Thoracic aorta (tissue), 2 donors: ENCODE measurements at regions not wholly inside any gene's neighbourhood (a gene's known extent, or its start where the extent isn't known, plus 50 kb on each side); places are given as distances from the start of the nearest gene placed in this dataset.

Source experiments
- ATAC-seq: fragments of 150-250 bp; one replicate; pipeline ENCODE4 v1.8.0; 2017; ENCODE audit warnings: low read depth; ENCODE audit not compliant: insufficient number of reproducible peaks, low FRiP score
- DNase-seq: peaks from one replicate; pipeline ENCODE4 v3.0.0-alpha.2; 2020; ENCODE audit warnings: low spot score
- H3K27ac ChIP-seq, 2 donors: fragments of 200-600 bp; sonication (generic); 1 replicate in 1 of 2; 2 replicates in 1 of 2; pipeline ENCODE4 v1.5.1; 2016; ENCODE audit warnings: mild to moderate bottlenecking in 2 of 2, moderate library complexity in 2 of 2
- H3K27me3 ChIP-seq: fragments of 200-600 bp; sonication (generic); replicated peaks from 2 replicates; pipeline ENCODE4 v1.6.0; 2016; ENCODE audit warnings: mild to moderate bottlenecking; ENCODE audit not compliant: insufficient read depth
- H3K36me3 ChIP-seq: fragments of 200-600 bp; sonication (generic); one replicate; pipeline ENCODE4 v1.5.1; 2016
- H3K4me1 ChIP-seq, 2 donors: fragments of 200-600 bp; sonication (generic); 1 replicate in 1 of 2; 2 replicates in 1 of 2; pipeline versions ENCODE4 v1.5.1 to v1.6.0; 2016; ENCODE audit warnings: low read depth in 2 of 2, mild to moderate bottlenecking in 1 of 2; ENCODE audit not compliant: control insufficient read depth in 1 of 2
- H3K4me3 ChIP-seq: fragments of 200-600 bp; sonication (generic); 2 replicates; pipeline ENCODE4 v1.5.1; 2016; ENCODE audit warnings: mild to moderate bottlenecking
- H3K9me3 ChIP-seq: fragments of 200-600 bp; sonication (generic); 2 replicates; pipeline ENCODE4 v1.5.1; 2016
- CTCF ChIP-seq: fragments of 200-600 bp; sonication (generic); IDR thresholded peaks from one replicate; pipeline ENCODE4 v1.5.1; 2019; ENCODE audit warnings: antibody characterized with exemption

GRCh38 chr10:76740514-76740913, 897.1 kb downstream of the KCNMA1 start:
- DNase-seq (no peak), ATAC-seq (no peak)
- Histone ChIP-seq H3K4me3 (no peak overlapping the region), H3K4me1 (peaks cover 0 to 21% of the 10 kb centered on the region in 2 donors), H3K27ac (no peak overlapping the region), H3K27me3 (no peaks in the 10 kb centered on the region), H3K36me3 (no peaks in the 10 kb centered on the region), H3K9me3 (no peaks in the 10 kb centered on the region)
- no peak for TF ChIP-seq CTCF

GRCh38 chr10:76738991-76739390, 898.6 kb downstream of the KCNMA1 start:
- Histone ChIP-seq H3K27ac (no peak overlapping the region), H3K4me3 (no peak overlapping the region), H3K9me3 (no peaks in the 10 kb centered on the region), H3K27me3 (no peaks in the 10 kb centered on the region), H3K36me3 (no peaks in the 10 kb centered on the region), H3K4me1 (peaks cover 0 to 21% of the 10 kb centered on the region in 2 donors)
- no peak for ATAC-seq
- no peak for DNase-seq
- TF ChIP-seq CTCF = no peak

- no peak for TF ChIP-seq CTCF
- no peak overlapping the region for H3K27ac ChIP-seq
- no peaks in the 10 kb centered on the region for H3K9me3 ChIP-seq
- no peaks in the 10 kb centered on the region for H3K36me3 ChIP-seq
- ATAC-seq (no peak), DNase-seq (no peak)
- no peak overlapping the region for H3K4me3 ChIP-seq
- peaks cover 0 to 12% of the 10 kb centered on the region in 2 donors for H3K4me1 ChIP-seq
- no peaks in the 10 kb centered on the region for H3K27me3 ChIP-seq
These were observed 900.6 kb downstream of the KCNMA1 start for GRCh38 chr10:76736815-76737618.

- peaks cover 0 to 12% of the 10 kb centered on the region in 2 donors for H3K4me1 ChIP-seq
- H3K36me3 ChIP-seq = no peaks in the 10 kb centered on the region
- H3K4me3 ChIP-seq = no peak overlapping the region
- H3K9me3 ChIP-seq = no peaks in the 10 kb centered on the region
- TF ChIP-seq CTCF = no peak
- H3K27me3 ChIP-seq = no peaks in the 10 kb centered on the region
- H3K27ac ChIP-seq = no peak overlapping the region
- no peak for ATAC-seq
- no peak for DNase-seq
These were observed 901.2 kb downstream of the KCNMA1 start for GRCh38 chr10:76736392-76736791.

- no peak for TF ChIP-seq CTCF
- no peaks in the 10 kb centered on the region for H3K27me3 ChIP-seq
- ATAC-seq = no peak
- no peak for DNase-seq
- no peak overlapping the region for H3K27ac ChIP-seq
- no peaks in the 10 kb centered on the region for H3K9me3 ChIP-seq
- H3K4me3 ChIP-seq = no peak overlapping the region
- peaks cover 0 to 12% of the 10 kb centered on the region in 2 donors for H3K4me1 ChIP-seq
- H3K36me3 ChIP-seq = no peaks in the 10 kb centered on the region
These were observed 901.7 kb downstream of the KCNMA1 start for GRCh38 chr10:76735866-76736265.
